Neural crest cell (in vitro differentiated cells): ENCODE measurements at regions not wholly inside any gene's neighbourhood (a gene's known extent, or its start where the extent isn't known, plus 50 kb on each side); places are given as distances from the start of the nearest gene placed in this dataset.
"Not testable (repeated sequence)": the region's sequence is repeated elsewhere in the genome, so short reads cannot be mapped to it uniquely, and the experiment has no call there.

Experiments
- DNase-seq: peaks from one replicate; pipeline ENCODE4 v3.0.0; 2021; ENCODE audit warnings: low read depth, mixed read lengths, low spot score
- H3K27ac Mint-ChIP-seq: one replicate; pipeline ENCODE4 v1.8.0; 2021; ENCODE audit warnings: mild to moderate bottlenecking, mixed read lengths; ENCODE audit not compliant: unreplicated experiment
- H3K27me3 Mint-ChIP-seq: 2 replicates; pipeline ENCODE4 v1.8.0; 2021; ENCODE audit warnings: low read depth, mild to moderate bottlenecking, mixed read lengths
- H3K36me3 Mint-ChIP-seq: 2 replicates; pipeline ENCODE4 v1.8.0; 2021; ENCODE audit warnings: low read depth, mild to moderate bottlenecking, mixed read lengths
- H3K4me1 Mint-ChIP-seq: 2 replicates; pipeline ENCODE4 v1.8.0; 2021; ENCODE audit warnings: mixed read lengths
- H3K4me3 Mint-ChIP-seq: one replicate; pipeline ENCODE4 v1.8.0; 2021; ENCODE audit warnings: mild to moderate bottlenecking, mixed read lengths
- H3K9me3 Mint-ChIP-seq: 2 replicates; pipeline ENCODE4 v1.8.0; 2021; ENCODE audit warnings: mixed read lengths
- TF ChIP-seq, protein P1 (sequence below): fragments of 200-600 bp; sonication (generic); conservative IDR thresholded peaks from 2 replicates; pipeline ENCODE4 v1.5.0; 2021; ENCODE audit warnings: antibody characterized with exemption, mild to moderate bottlenecking

GRCh38 chr7:125423458-125424155 is 494.0 kb upstream of the POT1 start:
- H3K27me3 Mint-ChIP-seq, result no peaks in the 10 kb centered on the region
- H3K4me3 Mint-ChIP-seq, result no peak overlapping the region
- DNase-seq, result no peak
- no peak overlapping the region for H3K27ac Mint-ChIP-seq
- TF ChIP-seq, protein P1, sequence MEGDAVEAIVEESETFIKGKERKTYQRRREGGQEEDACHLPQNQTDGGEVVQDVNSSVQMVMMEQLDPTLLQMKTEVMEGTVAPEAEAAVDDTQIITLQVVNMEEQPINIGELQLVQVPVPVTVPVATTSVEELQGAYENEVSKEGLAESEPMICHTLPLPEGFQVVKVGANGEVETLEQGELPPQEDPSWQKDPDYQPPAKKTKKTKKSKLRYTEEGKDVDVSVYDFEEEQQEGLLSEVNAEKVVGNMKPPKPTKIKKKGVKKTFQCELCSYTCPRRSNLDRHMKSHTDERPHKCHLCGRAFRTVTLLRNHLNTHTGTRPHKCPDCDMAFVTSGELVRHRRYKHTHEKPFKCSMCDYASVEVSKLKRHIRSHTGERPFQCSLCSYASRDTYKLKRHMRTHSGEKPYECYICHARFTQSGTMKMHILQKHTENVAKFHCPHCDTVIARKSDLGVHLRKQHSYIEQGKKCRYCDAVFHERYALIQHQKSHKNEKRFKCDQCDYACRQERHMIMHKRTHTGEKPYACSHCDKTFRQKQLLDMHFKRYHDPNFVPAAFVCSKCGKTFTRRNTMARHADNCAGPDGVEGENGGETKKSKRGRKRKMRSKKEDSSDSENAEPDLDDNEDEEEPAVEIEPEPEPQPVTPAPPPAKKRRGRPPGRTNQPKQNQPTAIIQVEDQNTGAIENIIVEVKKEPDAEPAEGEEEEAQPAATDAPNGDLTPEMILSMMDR, result no peak
- no peaks in the 10 kb centered on the region for H3K36me3 Mint-ChIP-seq
- peaks cover 11% of the 10 kb centered on the region for H3K9me3 Mint-ChIP-seq
- no peaks in the 10 kb centered on the region for H3K4me1 Mint-ChIP-seq

DNA sequence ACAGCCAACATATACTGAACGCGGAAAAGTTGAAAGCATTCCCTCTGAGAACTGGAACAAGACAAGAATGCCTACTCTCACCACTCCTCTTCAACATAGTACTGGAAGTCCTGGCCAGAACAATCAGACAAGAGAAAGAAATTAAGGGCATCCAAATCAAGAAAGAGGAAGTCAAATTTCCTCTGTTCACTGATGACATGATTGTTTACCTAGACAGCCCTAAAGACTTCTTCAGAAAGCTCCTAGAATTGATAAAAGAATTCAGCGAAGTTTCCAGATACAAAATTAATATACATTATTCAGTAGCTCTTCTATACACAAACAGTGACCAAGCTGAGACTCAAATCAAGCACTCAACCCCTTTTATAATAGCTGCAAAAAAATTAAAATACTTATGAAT is 491.8 kb upstream of the POT1 start:
- H3K36me3 Mint-ChIP-seq, H3K4me3 Mint-ChIP-seq, H3K27ac Mint-ChIP-seq, DNase-seq, H3K4me1 Mint-ChIP-seq, H3K27me3 Mint-ChIP-seq: not testable (repeated sequence)
- H3K9me3 Mint-ChIP-seq, result peaks cover 11% of the 10 kb centered on the region

- peaks cover 2% of the 10 kb centered on the region for H3K9me3 Mint-ChIP-seq
- H3K27ac Mint-ChIP-seq, result no peak overlapping the region
- H3K4me1 Mint-ChIP-seq, result no peaks in the 10 kb centered on the region
- no peak overlapping the region for H3K4me3 Mint-ChIP-seq
- no peak for DNase-seq
- H3K36me3 Mint-ChIP-seq, result no peaks in the 10 kb centered on the region
- no peaks in the 10 kb centered on the region for H3K27me3 Mint-ChIP-seq
- TF ChIP-seq, protein P1, result no peak
These were observed 483.5 kb upstream of the POT1 start for GRCh38 chr7:125412890-125413665.

GRCh38 chr7:125409921-125410320 is 480.3 kb upstream of the POT1 start:
- Mint-ChIP-seq H3K4me3 (no peak overlapping the region), H3K27me3 (no peaks in the 10 kb centered on the region), H3K4me1 (no peaks in the 10 kb centered on the region), H3K9me3 (peaks cover under 1% of the 10 kb centered on the region), H3K36me3 (no peaks in the 10 kb centered on the region), H3K27ac (no peak overlapping the region)
- DNase-seq, result no peak
- TF ChIP-seq, protein P1, result no peak

DNA sequence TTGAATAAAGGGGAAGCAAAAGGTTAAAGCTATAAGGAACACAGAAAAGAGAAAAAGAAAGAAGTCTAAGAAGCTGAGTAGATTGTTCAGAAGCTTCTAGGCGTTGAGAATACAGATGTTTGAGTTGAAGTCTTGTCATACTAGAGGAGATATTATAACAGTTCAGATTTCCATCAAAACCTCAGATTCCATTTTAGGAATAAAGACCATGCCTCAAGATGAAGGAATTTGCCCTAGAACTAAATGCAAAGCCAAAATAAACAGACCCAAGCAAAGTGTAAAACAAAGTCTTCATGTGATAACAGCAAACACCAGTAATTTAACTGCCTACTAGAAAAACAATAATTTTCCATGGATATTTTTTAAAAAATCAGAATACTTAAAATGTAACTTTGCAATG is 476.5 kb upstream of the POT1 start:
- no peak for DNase-seq
- TF ChIP-seq, protein P1, result no peak
- Mint-ChIP-seq H3K9me3 (no peaks in the 10 kb centered on the region), H3K4me1 (no peaks in the 10 kb centered on the region), H3K36me3 (no peaks in the 10 kb centered on the region), H3K27me3 (no peaks in the 10 kb centered on the region), H3K4me3 (no peak overlapping the region), H3K27ac (no peak overlapping the region)

- Mint-ChIP-seq H3K9me3 (peaks cover 6% of the 10 kb centered on the region), H3K27me3 (no peaks in the 10 kb centered on the region), H3K4me1 (peaks cover 5% of the 10 kb centered on the region), H3K36me3 (no peaks in the 10 kb centered on the region), H3K4me3 (no peak overlapping the region), H3K27ac (no peak overlapping the region)
- TF ChIP-seq, protein P1, result no peak
- no peak for DNase-seq
These were observed 469.8 kb upstream of the POT1 start for GRCh38 chr7:125399408-125399807.
